Type B pancreatic cell (in vitro differentiated cells): ENCODE measurements at regions not wholly inside any gene's neighbourhood (a gene's known extent, or its start where the extent isn't known, plus 50 kb on each side); places are given as distances from the start of the nearest gene placed in this dataset.
A peak's percentile ranks its signal among the peaks of the same experiment; 100 is the strongest.

Experiments used
- DNase-seq: peaks from one replicate; pipeline ENCODE4 v3.0.0; 2021; ENCODE audit warnings: mixed read lengths; ENCODE audit not compliant: unreplicated experiment; ENCODE audit errors: extremely low spot score
- H3K27ac Mint-ChIP-seq: 2 replicates; pipeline ENCODE4 v1.8.0; 2021; ENCODE audit warnings: mild to moderate bottlenecking, mixed read lengths
- H3K27me3 Mint-ChIP-seq: 2 replicates; pipeline ENCODE4 v1.8.0; 2021; ENCODE audit warnings: mixed read lengths
- H3K36me3 Mint-ChIP-seq: 2 replicates; pipeline ENCODE4 v1.8.0; 2021; ENCODE audit warnings: mixed read lengths
- H3K4me1 Mint-ChIP-seq: one replicate; pipeline ENCODE4 v1.8.0; 2021; ENCODE audit warnings: mixed read lengths; ENCODE audit not compliant: unreplicated experiment
- H3K4me3 Mint-ChIP-seq: 2 replicates; pipeline ENCODE4 v1.8.0; 2021; ENCODE audit warnings: mild to moderate bottlenecking, mixed read lengths
- H3K9me3 Mint-ChIP-seq: 2 replicates; pipeline ENCODE4 v1.8.0; 2021; ENCODE audit warnings: mixed read lengths
- TF ChIP-seq, protein P1 (sequence below): fragments of 200-600 bp; sonication (generic); conservative IDR thresholded peaks from 2 replicates; pipeline ENCODE4 v1.5.0; 2021; ENCODE audit warnings: antibody characterized with exemption, mild to moderate bottlenecking

GRCh38 chr5:91938441-91938840, 555.3 kb upstream of the ARRDC3 start:
- Mint-ChIP-seq H3K36me3 (no peaks in the 10 kb centered on the region), H3K4me3 (no peak overlapping the region), H3K9me3 (no peaks in the 10 kb centered on the region), H3K27me3 (no peaks in the 10 kb centered on the region), H3K4me1 (peaks cover 5% of the 10 kb centered on the region), H3K27ac (no peak overlapping the region)
- TF ChIP-seq, protein P1, sequence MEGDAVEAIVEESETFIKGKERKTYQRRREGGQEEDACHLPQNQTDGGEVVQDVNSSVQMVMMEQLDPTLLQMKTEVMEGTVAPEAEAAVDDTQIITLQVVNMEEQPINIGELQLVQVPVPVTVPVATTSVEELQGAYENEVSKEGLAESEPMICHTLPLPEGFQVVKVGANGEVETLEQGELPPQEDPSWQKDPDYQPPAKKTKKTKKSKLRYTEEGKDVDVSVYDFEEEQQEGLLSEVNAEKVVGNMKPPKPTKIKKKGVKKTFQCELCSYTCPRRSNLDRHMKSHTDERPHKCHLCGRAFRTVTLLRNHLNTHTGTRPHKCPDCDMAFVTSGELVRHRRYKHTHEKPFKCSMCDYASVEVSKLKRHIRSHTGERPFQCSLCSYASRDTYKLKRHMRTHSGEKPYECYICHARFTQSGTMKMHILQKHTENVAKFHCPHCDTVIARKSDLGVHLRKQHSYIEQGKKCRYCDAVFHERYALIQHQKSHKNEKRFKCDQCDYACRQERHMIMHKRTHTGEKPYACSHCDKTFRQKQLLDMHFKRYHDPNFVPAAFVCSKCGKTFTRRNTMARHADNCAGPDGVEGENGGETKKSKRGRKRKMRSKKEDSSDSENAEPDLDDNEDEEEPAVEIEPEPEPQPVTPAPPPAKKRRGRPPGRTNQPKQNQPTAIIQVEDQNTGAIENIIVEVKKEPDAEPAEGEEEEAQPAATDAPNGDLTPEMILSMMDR = no peak
- no peak for DNase-seq

- Mint-ChIP-seq H3K27ac (no peak overlapping the region), H3K36me3 (no peaks in the 10 kb centered on the region), H3K9me3 (no peaks in the 10 kb centered on the region), H3K27me3 (no peaks in the 10 kb centered on the region), H3K4me1 (peaks cover 5% of the 10 kb centered on the region), H3K4me3 (no peak overlapping the region)
- TF ChIP-seq, protein P1 = no peak
- DNase-seq = no peak
Measured at GRCh38 chr5:91937121-91937520, 554.0 kb upstream of the ARRDC3 start.

- TF ChIP-seq, protein P1 = peak; percentile 3
- Mint-ChIP-seq H3K9me3 (peaks cover 5% of the 10 kb centered on the region), H3K27ac (no peak overlapping the region), H3K4me1 (peaks cover 4% of the 10 kb centered on the region), H3K36me3 (no peaks in the 10 kb centered on the region), H3K4me3 (no peak overlapping the region), H3K27me3 (no peaks in the 10 kb centered on the region)
- DNase-seq = no peak
Measured at GRCh38 chr5:91929522-91929817, 546.4 kb upstream of the ARRDC3 start.

GRCh38 chr5:91928754-91929521, 545.8 kb upstream of the ARRDC3 start:
- H3K9me3 Mint-ChIP-seq = peaks cover 5% of the 10 kb centered on the region

GRCh38 chr5:91927439-91927838, 544.3 kb upstream of the ARRDC3 start:
- H3K27me3 Mint-ChIP-seq = no peaks in the 10 kb centered on the region
- TF ChIP-seq, protein P1 = no peak

More at GRCh38 chr5:91928754-91929521, 545.8 kb upstream of the ARRDC3 start:
- no peaks in the 10 kb centered on the region for H3K36me3 Mint-ChIP-seq
- DNase-seq = no peak
- H3K4me1 Mint-ChIP-seq = peaks cover 4% of the 10 kb centered on the region
- TF ChIP-seq, protein P1 = peak; percentile 82
- H3K27me3 Mint-ChIP-seq = no peaks in the 10 kb centered on the region
- H3K4me3 Mint-ChIP-seq = no peak overlapping the region
- H3K27ac Mint-ChIP-seq = no peak overlapping the region

More at GRCh38 chr5:91927439-91927838, 544.3 kb upstream of the ARRDC3 start:
- no peak for DNase-seq
- Mint-ChIP-seq H3K9me3 (peaks cover 5% of the 10 kb centered on the region), H3K4me1 (peaks cover 4% of the 10 kb centered on the region), H3K27ac (no peak overlapping the region), H3K36me3 (no peaks in the 10 kb centered on the region), H3K4me3 (no peak overlapping the region)
